Lung (tissue), 11 donors: ENCODE measurements at regions not wholly inside any gene's neighbourhood (a gene's known extent, or its start where the extent isn't known, plus 50 kb on each side); places are given as distances from the start of the nearest gene placed in this dataset.

Source experiments
- ATAC-seq: fragments of 200-7000 bp; cut with Tn5 transposase; one replicate; pipeline ENCODE4 v1.9.1; 2020; ENCODE audit warnings: moderate number of reproducible peaks; ENCODE audit not compliant: insufficient read depth, low FRiP score
- DNase-seq, 3 donors: peaks; one replicate each; pipeline ENCODE4 v3.0.0-alpha.2; 2013 to 2017
- H3K27ac ChIP-seq, 2 donors: one replicate each; pipeline ENCODE4 v1.5.1; 2013; ENCODE audit warnings: mild to moderate bottlenecking in 2 of 2, moderate library complexity in 2 of 2, control low read depth in 1 of 2, inconsistent platforms in 1 of 2, low read depth in 1 of 2, low read length in 1 of 2
- H3K27me3 ChIP-seq, 3 donors: one replicate each; pipeline ENCODE4 v1.5.1; 2013; ENCODE audit warnings: low read length in 2 of 3; ENCODE audit not compliant: control insufficient read depth in 3 of 3, insufficient read depth in 3 of 3
- H3K36me3 ChIP-seq, 4 donors: one replicate each; pipeline ENCODE4 v1.5.1; 2013; ENCODE audit warnings: low read length in 4 of 4, mild to moderate bottlenecking in 1 of 4, moderate library complexity in 1 of 4; ENCODE audit not compliant: control insufficient read depth in 4 of 4, insufficient read depth in 4 of 4
- H3K4me1 ChIP-seq, 5 donors: one replicate each; pipeline ENCODE4 v1.5.1; 2013; ENCODE audit warnings: low read length in 5 of 5, mild to moderate bottlenecking in 2 of 5, moderate library complexity in 1 of 5; ENCODE audit not compliant: control insufficient read depth in 5 of 5, insufficient read depth in 5 of 5
- H3K4me3 ChIP-seq: one replicate; pipeline ENCODE4 v1.5.1; 2013; ENCODE audit warnings: mild to moderate bottlenecking, control low read depth, moderate library complexity
- H3K9ac ChIP-seq, 2 donors: one replicate each; pipeline ENCODE4 v1.5.1; 2013; ENCODE audit warnings: low read length in 2 of 2, control low read depth in 1 of 2; ENCODE audit not compliant: insufficient read depth in 1 of 2
- H3K9me3 ChIP-seq, 4 donors: one replicate each; pipeline ENCODE4 v1.5.1; 2013; ENCODE audit warnings: low read length in 3 of 4, mild to moderate bottlenecking in 1 of 4, moderate library complexity in 1 of 4; ENCODE audit not compliant: control insufficient read depth in 4 of 4, insufficient read depth in 3 of 4
- CTCF ChIP-seq: IDR thresholded peaks from 2 replicates; pipeline ENCODE4 v1.5.1; 2012; ENCODE audit warnings: mild to moderate bottlenecking; ENCODE audit errors: control extremely low read depth, extremely low read depth
- WGBS, 2 donors: extraction: QIAGEN DNeasy Blood & Tissue Kit; methylation state at CpG; one replicate each; pipeline ENCODE4 v1.1.7; 2013; 5-methylcytosine and 5-hydroxymethylcytosine counted together
- donor health status: control.
- donor health status: control.
- donor health status: Bipolar disorder and iron deficiency.
- donor health status: healthy.
- donor health status: DM: yes; HTN: yes; CAD: no.

- no peak for DNase-seq
- Histone ChIP-seq H3K9me3 (peaks cover 0 to 1% (median 0%) of the 10 kb centered on the region in 4 donors), H3K27ac (no peak overlapping the region), H3K4me3 (no peak overlapping the region), H3K27me3 (no peaks in the 10 kb centered on the region), H3K36me3 (no peaks in the 10 kb centered on the region), H3K4me1 (no peaks in the 10 kb centered on the region), H3K9ac (no peak overlapping the region)
- TF ChIP-seq CTCF: no peak
- WGBS, 2 donors: 43 to 50% methylated on average over 5 of the region's 5 CpGs
- no peak for ATAC-seq
Measured at GRCh38 chr11:134995741-134996140, 583.7 kb upstream of the B3GAT1 start.

- no peak for TF ChIP-seq CTCF
- Histone ChIP-seq H3K27me3 (no peaks in the 10 kb centered on the region), H3K9ac (no peak overlapping the region), H3K4me3 (no peak overlapping the region), H3K36me3 (no peaks in the 10 kb centered on the region), H3K27ac (no peak overlapping the region), H3K4me1 (no peaks in the 10 kb centered on the region), H3K9me3 (peaks cover 0 to 1% (median 0%) of the 10 kb centered on the region in 4 donors)
- ATAC-seq (no peak), DNase-seq (no peak)
Measured at GRCh38 chr11:134994431-134994830, 582.4 kb upstream of the B3GAT1 start.

GRCh38 chr11:134993691-134994243 is 581.7 kb upstream of the B3GAT1 start:
- H3K9ac ChIP-seq: no peak overlapping the region
- H3K27ac ChIP-seq: no peak overlapping the region
- ATAC-seq: no peak
- no peaks in the 10 kb centered on the region for H3K4me1 ChIP-seq
- TF ChIP-seq CTCF: no peak
- H3K36me3 ChIP-seq: no peaks in the 10 kb centered on the region
- H3K4me3 ChIP-seq: no peak overlapping the region
- WGBS, 2 donors: 66 to 74% methylated on average over 7 of the region's 7 CpGs
- no peaks in the 10 kb centered on the region for H3K27me3 ChIP-seq
- DNase-seq: no peak
- peaks cover 0 to 1% (median 0%) of the 10 kb centered on the region in 4 donors for H3K9me3 ChIP-seq

GRCh38 chr11:134992981-134993380 is 580.9 kb upstream of the B3GAT1 start:
- H3K9ac ChIP-seq: no peak overlapping the region
- H3K27me3 ChIP-seq: no peaks in the 10 kb centered on the region
- TF ChIP-seq CTCF: no peak
- ATAC-seq: no peak
- 62 to 72% methylated on average over 6 of the region's 6 CpGs for WGBS, 2 donors
- DNase-seq: no peak
- H3K27ac ChIP-seq: no peak overlapping the region
- H3K4me3 ChIP-seq: no peak overlapping the region
- no peaks in the 10 kb centered on the region for H3K36me3 ChIP-seq
- H3K4me1 ChIP-seq: no peaks in the 10 kb centered on the region
- H3K9me3 ChIP-seq: peaks cover 0 to 1% (median 0%) of the 10 kb centered on the region in 4 donors
